HK-2 (cell line): ENCODE measurements at regions not wholly inside any gene's neighbourhood (a gene's known extent, or its start where the extent isn't known, plus 50 kb on each side); places are given as distances from the start of the nearest gene placed in this dataset.
A peak's percentile ranks its signal among the peaks of the same experiment; 100 is the strongest.

ENCODE experiments used
- DNase-seq: peaks from one replicate; pipeline ENCODE4 v3.0.0-alpha.2; 2018; ENCODE audit not compliant: unreplicated experiment

- no peak for DNase-seq
Measured at GRCh38 chr4:20598626-20599025, 101.6 kb upstream of the PACRGL start.

GRCh38 chr4:20603671-20604313 is 96.5 kb upstream of the PACRGL start:
- DNase-seq = no peak

GRCh38 chr4:20612313-20612712 is 87.9 kb upstream of the PACRGL start:
- DNase-seq = peak; percentile 36

GRCh38 chr4:20614816-20615215 is 85.4 kb upstream of the PACRGL start:
- no peak for DNase-seq

GRCh38 chr4:20615486-20616260 is 84.6 kb upstream of the PACRGL start:
- DNase-seq = peak; percentile 27

GRCh38 chr4:20616313-20616712 is 83.9 kb upstream of the PACRGL start:
- no peak for DNase-seq

GRCh38 chr4:20616848-20617247 is 83.4 kb upstream of the PACRGL start:
- DNase-seq = no peak

- no peak for DNase-seq
Measured at GRCh38 chr4:20617678-20618396, 82.4 kb upstream of the PACRGL start.

- DNase-seq = no peak
Measured at GRCh38 chr4:20618731-20619130, 81.5 kb upstream of the PACRGL start.

GRCh38 chr4:20621476-20621875 is 78.8 kb upstream of the PACRGL start:
- DNase-seq = no peak

- DNase-seq = no peak
Measured at GRCh38 chr4:20622701-20623100, 77.6 kb upstream of the PACRGL start.

GRCh38 chr4:20623939-20624338 is 76.3 kb upstream of the PACRGL start:
- no peak for DNase-seq

GRCh38 chr4:20624793-20625374 is 75.4 kb upstream of the PACRGL start:
- DNase-seq = no peak

- no peak for DNase-seq
Measured at GRCh38 chr4:20625426-20625825, 74.8 kb upstream of the PACRGL start.

GRCh38 chr4:20626326-20627005 is 73.8 kb upstream of the PACRGL start:
- no peak for DNase-seq

GRCh38 chr4:20627866-20628265 is 72.4 kb upstream of the PACRGL start:
- no peak for DNase-seq

GRCh38 chr4:20629186-20630106 is 70.8 kb upstream of the PACRGL start:
- DNase-seq = no peak

GRCh38 chr4:20638825-20639224 is 61.4 kb upstream of the PACRGL start:
- DNase-seq = no peak

GRCh38 chr4:20639346-20639745 is 60.9 kb upstream of the PACRGL start:
- DNase-seq = no peak

- no peak for DNase-seq
Measured at GRCh38 chr4:20640989-20641388, 59.3 kb upstream of the PACRGL start.

GRCh38 chr4:20641976-20642375 is 58.3 kb upstream of the PACRGL start:
- no peak for DNase-seq
